Neural cell (in vitro differentiated cells): ENCODE measurements at regions not wholly inside any gene's neighbourhood (a gene's known extent, or its start where the extent isn't known, plus 50 kb on each side); places are given as distances from the start of the nearest gene placed in this dataset.

Experiments used
- H2AFZ ChIP-seq: fragments of 200-600, 300-800 bp; sonication (generic), shearing (Covaris generic); 2 replicates; pipeline ENCODE4 v1.6.0; 2014; ENCODE audit warnings: low read depth, mild to moderate bottlenecking, antibody characterized with exemption, low read length, moderate library complexity
- H3F3A ChIP-seq: fragments of 200-600 bp; shearing (Covaris generic); 2 replicates; pipeline ENCODE4 v1.6.1; 2016; ENCODE audit warnings: mild to moderate bottlenecking, moderate library complexity, mixed read lengths, antibody characterized with exemption, low read length; ENCODE audit not compliant: insufficient read depth, poor library complexity, severe bottlenecking
- H3K27ac ChIP-seq: fragments of 200-600, 300-800 bp; sonication (generic), shearing (Covaris generic); 2 replicates; pipeline ENCODE4 v1.5.1; 2014; ENCODE audit warnings: mild to moderate bottlenecking, low read length, moderate library complexity
- H3K27me3 ChIP-seq: fragments of 300-800, 200-600 bp; sonication (generic), shearing (Covaris generic); 2 replicates; pipeline ENCODE4 v1.6.0; 2014; ENCODE audit warnings: mild to moderate bottlenecking, low read depth, low read length, moderate library complexity; ENCODE audit not compliant: insufficient read depth
- H3K36me3 ChIP-seq: fragments of 300-800, 200-600 bp; sonication (generic), shearing (Covaris generic); 2 replicates; pipeline ENCODE4 v1.5.1; 2014; ENCODE audit warnings: mild to moderate bottlenecking, antibody characterized with exemption, low read length, moderate library complexity; ENCODE audit not compliant: insufficient read depth
- H3K4me2 ChIP-seq: fragments of 300-800, 200-600 bp; sonication (generic), shearing (Covaris generic); 2 replicates; pipeline ENCODE4 v1.6.0; 2014; ENCODE audit warnings: mild to moderate bottlenecking, low read length
- H3K4me3 ChIP-seq: fragments of 300-800, 200-600 bp; sonication (generic), shearing (Covaris generic); 2 replicates; pipeline ENCODE4 v1.5.1; 2014; ENCODE audit warnings: mild to moderate bottlenecking, low read length, moderate library complexity
- H3K79me2 ChIP-seq: fragments of 200-600 bp; shearing (Covaris generic); replicated peaks from 2 replicates; pipeline ENCODE4 v1.6.0; 2014; ENCODE audit warnings: mild to moderate bottlenecking, low read length, moderate library complexity; ENCODE audit not compliant: insufficient read depth
- H3K9ac ChIP-seq: fragments of 300-800, 200-600 bp; sonication (generic), shearing (Covaris generic); 2 replicates; pipeline ENCODE4 v1.6.1; 2016; ENCODE audit warnings: mild to moderate bottlenecking, low read length, mixed read lengths
- H3K9me2 ChIP-seq: fragments of 200-600 bp; shearing (Covaris generic); 2 replicates; pipeline ENCODE4 v1.6.1; 2016; ENCODE audit warnings: mild to moderate bottlenecking, low read length, mixed read lengths; ENCODE audit not compliant: insufficient read depth
- H3K9me3 ChIP-seq: fragments of 200-600, 300-800 bp; sonication (generic), shearing (Covaris generic); 2 replicates; pipeline ENCODE4 v1.6.1; 2016; ENCODE audit warnings: mild to moderate bottlenecking, mixed run types, low read length, moderate library complexity, mixed read lengths
- H4K20me1 ChIP-seq: fragments of 200-600 bp; shearing (Covaris generic); 2 replicates; pipeline ENCODE4 v1.6.1; 2016; ENCODE audit warnings: mild to moderate bottlenecking, mixed run types; ENCODE audit not compliant: insufficient read depth
- CTCF ChIP-seq: fragments of 450-650 bp; IDR thresholded peaks from 2 replicates; pipeline ENCODE4 v1.5.1; 2014; ENCODE audit warnings: antibody characterized with exemption, mild to moderate bottlenecking, moderate library complexity; ENCODE audit not compliant: poor library complexity, severe bottlenecking
- EP300 ChIP-seq: fragments of 450-650 bp; conservative IDR thresholded peaks from 2 replicates; pipeline ENCODE4 v1.6.1; 2014; ENCODE audit warnings: antibody characterized with exemption, mild to moderate bottlenecking, moderate library complexity; ENCODE audit not compliant: poor library complexity, severe bottlenecking
- EZH2 ChIP-seq: fragments of 200-600, 300-800 bp; shearing (Covaris generic), sonication (generic); IDR thresholded peaks from 2 replicates; pipeline ENCODE4 v1.6.1; 2014; ENCODE audit warnings: antibody characterized with exemption, low read length, borderline replicate concordance, mild to moderate bottlenecking; ENCODE audit not compliant: insufficient read depth, poor library complexity, severe bottlenecking
- MXI1 ChIP-seq: fragments of 450-650 bp; conservative IDR thresholded peaks from 2 replicates; pipeline ENCODE4 v1.6.1; 2014; ENCODE audit warnings: antibody characterized with exemption, mild to moderate bottlenecking; ENCODE audit not compliant: poor library complexity, severe bottlenecking
- POLR2AphosphoS5 ChIP-seq: IDR thresholded peaks from 2 replicates; pipeline ENCODE4 v1.6.1; 2012
- RAD21 ChIP-seq: fragments of 450-650 bp; conservative IDR thresholded peaks from 2 replicates; pipeline ENCODE4 v1.6.1; 2014; ENCODE audit warnings: antibody characterized with exemption, mild to moderate bottlenecking, moderate library complexity
- REST ChIP-seq: IDR thresholded peaks from 2 replicates; pipeline ENCODE4 v1.6.1; 2012; ENCODE audit warnings: borderline replicate concordance
- SMC3 ChIP-seq: fragments of 450-650 bp; conservative IDR thresholded peaks from 2 replicates; pipeline ENCODE4 v1.6.1; 2014; ENCODE audit warnings: antibody characterized with exemption, mild to moderate bottlenecking, moderate library complexity; ENCODE audit not compliant: poor library complexity
- TAF1 ChIP-seq: IDR thresholded peaks from 2 replicates; pipeline ENCODE4 v1.6.1; 2012; ENCODE audit warnings: low read depth

- H4K20me1 ChIP-seq: no peaks in the 10 kb centered on the region
- TF ChIP-seq SMC3 (no peak), CTCF (no peak), REST (no peak), MXI1 (no peak), POLR2AphosphoS5 (no peak), TAF1 (no peak), EZH2 (no peak), RAD21 (no peak), EP300 (no peak)
- no peak overlapping the region for H3K27ac ChIP-seq
Observed at GRCh38 chr22:49446145-49446758, 381.4 kb downstream of the BRD1 start.

GRCh38 chr22:49444781-49445180 lies 382.9 kb downstream of the BRD1 start:
- no peaks in the 10 kb centered on the region for H4K20me1 ChIP-seq
- no peak overlapping the region for H3K9ac ChIP-seq
- H3K27ac ChIP-seq: no peak overlapping the region
- no peaks in the 10 kb centered on the region for H3K36me3 ChIP-seq
- H3F3A ChIP-seq: no peaks in the 10 kb centered on the region
- no peaks in the 10 kb centered on the region for H3K79me2 ChIP-seq
- TF ChIP-seq REST: no peak
- TF ChIP-seq RAD21: no peak
- no peak for TF ChIP-seq MXI1
- no peak for TF ChIP-seq SMC3
- no peak for TF ChIP-seq CTCF
- TF ChIP-seq POLR2AphosphoS5: no peak
- TF ChIP-seq EP300: no peak
- no peak for TF ChIP-seq EZH2
- TF ChIP-seq TAF1: no peak
- H3K9me2 ChIP-seq: no peaks in the 10 kb centered on the region
- H3K4me2 ChIP-seq: no peak overlapping the region
- H3K9me3 ChIP-seq: no peaks in the 10 kb centered on the region
- no peak overlapping the region for H2AFZ ChIP-seq
- H3K4me3 ChIP-seq: no peak overlapping the region
- no peaks in the 10 kb centered on the region for H3K27me3 ChIP-seq

More at GRCh38 chr22:49446145-49446758, 381.4 kb downstream of the BRD1 start:
- Histone ChIP-seq H3K9me3 (no peaks in the 10 kb centered on the region), H3K9me2 (no peaks in the 10 kb centered on the region), H3K4me2 (no peak overlapping the region), H3K9ac (no peak overlapping the region), H3K36me3 (no peaks in the 10 kb centered on the region), H3F3A (no peaks in the 10 kb centered on the region), H3K27me3 (no peaks in the 10 kb centered on the region), H3K4me3 (no peak overlapping the region), H3K79me2 (no peaks in the 10 kb centered on the region), H2AFZ (no peak overlapping the region)
